ENCODE measurements at regions not wholly inside any gene's neighbourhood (a gene's known extent, or its start where the extent isn't known, plus 50 kb on each side); places are given as distances from the start of the nearest gene placed in this dataset.

GRCh38 chr3:18648868-18649462 is 223.8 kb upstream of the SATB1 start:
- H3K4me2 ChIP-seq (ENCODE audit: control insufficient read depth, extremely low read depth, insufficient read depth, low read depth, low read length): no peak overlapping the region
- H3K9ac ChIP-seq (ENCODE audit: control insufficient read depth, extremely low read depth, insufficient read depth, low read length): no peak overlapping the region
- H4K20me1 ChIP-seq (ENCODE audit: control insufficient read depth, extremely low read depth, insufficient read depth, low read length): no peaks in the 10 kb centered on the region
- dilution Hi-C loops (cut with MboI; ENCODE audit: extremely low pct_ligation_motif_present, low sequenced_read_pairs): no loop called here
- no peaks in the 10 kb centered on the region for H3K9me1 ChIP-seq (ENCODE audit: control insufficient read depth, extremely low read depth, insufficient read depth, low read length)
- H2AFZ ChIP-seq (ENCODE audit: control insufficient read depth, low read length): no peak overlapping the region
- no peaks in the 10 kb centered on the region for H3K9me3 ChIP-seq (ENCODE audit: control insufficient read depth, low read depth, low read length)
- no peak for FAIRE-seq
- H3K36me3 ChIP-seq (ENCODE audit: control insufficient read depth in 2 of 2, extremely low read depth in 1 of 2, insufficient read depth in 2 of 2, low read length in 2 of 2): no peaks in the 10 kb centered on the region
- no peaks in the 10 kb centered on the region for H3K4me1 ChIP-seq (ENCODE audit: control insufficient read depth, extremely low read depth, insufficient read depth, low read length)
- no peak overlapping the region for H3K4me3 ChIP-seq (ENCODE audit: control insufficient read depth in 2 of 3, extremely low read depth in 1 of 3, insufficient read depth in 2 of 3, low read depth in 1 of 3, low read length in 3 of 3)
- DNase-seq (ENCODE audit: low read depth, low spot score): no peak
- no peak for TF ChIP-seq EZH2 (IDR thresholded peaks at IDR 0.05; ENCODE audit: low read length)
- no peak for TF ChIP-seq CTCF (optimal IDR thresholded peaks at IDR 0.05 in 1 of 3, IDR thresholded peaks at IDR 0.05 in 1 of 3, conservative IDR thresholded peaks at IDR 0.05 in 1 of 3; ENCODE audit: extremely low read depth in 1 of 3, insufficient read depth in 2 of 3, low read length in 3 of 3)
- H3K27me3 ChIP-seq (ENCODE audit: control insufficient read depth, extremely low read depth, insufficient read depth, low read length): no peaks in the 10 kb centered on the region
- no peak overlapping the region for H3K27ac ChIP-seq (ENCODE audit: control insufficient read depth, insufficient read depth, low read length)
- no peaks in the 10 kb centered on the region for H3K79me2 ChIP-seq (ENCODE audit: control insufficient read depth, insufficient read depth, low read length)

- Histone ChIP-seq H3K4me2 (ENCODE audit: control insufficient read depth, extremely low read depth, insufficient read depth, low read depth, low read length) (no peak overlapping the region), H3K27me3 (ENCODE audit: control insufficient read depth, extremely low read depth, insufficient read depth, low read length) (no peaks in the 10 kb centered on the region), H3K9ac (ENCODE audit: control insufficient read depth, extremely low read depth, insufficient read depth, low read length) (no peak overlapping the region), H3K4me1 (ENCODE audit: control insufficient read depth, extremely low read depth, insufficient read depth, low read length) (no peaks in the 10 kb centered on the region), H3K79me2 (ENCODE audit: control insufficient read depth, insufficient read depth, low read length) (no peaks in the 10 kb centered on the region), H3K36me3 (ENCODE audit: control insufficient read depth in 2 of 2, extremely low read depth in 1 of 2, insufficient read depth in 2 of 2, low read length in 2 of 2) (no peaks in the 10 kb centered on the region), H3K9me1 (ENCODE audit: control insufficient read depth, extremely low read depth, insufficient read depth, low read length) (no peaks in the 10 kb centered on the region), H3K4me3 (ENCODE audit: control insufficient read depth in 2 of 3, extremely low read depth in 1 of 3, insufficient read depth in 2 of 3, low read depth in 1 of 3, low read length in 3 of 3) (no peak overlapping the region), H4K20me1 (ENCODE audit: control insufficient read depth, extremely low read depth, insufficient read depth, low read length) (no peaks in the 10 kb centered on the region), H2AFZ (ENCODE audit: control insufficient read depth, low read length) (no peak overlapping the region), H3K27ac (ENCODE audit: control insufficient read depth, insufficient read depth, low read length) (no peak overlapping the region), H3K9me3 (ENCODE audit: control insufficient read depth, low read depth, low read length) (no peaks in the 10 kb centered on the region)
- dilution Hi-C loops (cut with MboI; ENCODE audit: extremely low pct_ligation_motif_present, low sequenced_read_pairs): no loop called here
- no peak for TF ChIP-seq EZH2 (IDR thresholded peaks at IDR 0.05; ENCODE audit: low read length)
- no peak for TF ChIP-seq CTCF (optimal IDR thresholded peaks at IDR 0.05 in 1 of 3, IDR thresholded peaks at IDR 0.05 in 1 of 3, conservative IDR thresholded peaks at IDR 0.05 in 1 of 3; ENCODE audit: extremely low read depth in 1 of 3, insufficient read depth in 2 of 3, low read length in 3 of 3)
- FAIRE-seq: no peak
- DNase-seq (ENCODE audit: low read depth, low spot score): no peak
These were observed 223.0 kb upstream of the SATB1 start for GRCh38 chr3:18648159-18648558.

Data from keratinocyte (primary cell).